ENCODE measurements at regions not wholly inside any gene's neighbourhood (a gene's known extent, or its start where the extent isn't known, plus 50 kb on each side); places are given as distances from the start of the nearest gene placed in this dataset.

DNA sequence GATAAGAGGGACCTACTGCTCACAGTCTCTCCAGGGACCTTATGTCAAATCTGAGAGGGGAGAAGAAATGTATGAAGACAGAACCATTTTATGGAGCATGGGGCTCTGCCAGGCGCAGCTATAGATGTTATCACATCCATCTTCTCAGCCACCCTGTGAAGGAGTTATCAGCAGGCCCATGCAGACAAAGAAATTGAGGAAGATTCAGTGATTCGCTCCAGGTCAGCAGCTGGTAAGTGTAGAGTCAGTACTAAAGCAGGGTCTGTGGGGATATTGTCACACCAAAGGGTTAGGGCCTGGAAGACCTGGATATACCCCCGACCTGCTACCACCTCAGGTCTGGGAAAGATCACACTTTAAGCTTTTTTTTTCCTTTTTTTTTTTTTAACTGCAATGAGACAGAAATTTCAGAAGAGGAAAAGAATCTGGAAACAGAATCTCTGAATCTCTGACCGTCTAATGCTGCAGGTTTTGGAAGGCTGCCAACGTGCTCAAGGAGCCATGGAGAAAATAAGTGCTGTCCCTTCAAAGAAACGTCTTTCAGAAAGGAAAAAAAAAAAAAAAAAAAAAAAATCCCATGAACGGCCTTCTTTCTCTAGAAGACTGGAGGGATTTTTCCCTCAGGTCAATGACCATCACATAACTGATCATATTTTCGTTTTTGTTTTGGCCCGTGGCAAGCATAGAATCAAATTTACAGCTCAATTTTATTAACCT is 73.3 kb upstream of the PLEKHG7 start (continued):
- TF ChIP-seq USF2 (IDR thresholded peaks at IDR 0.05; ENCODE audit: borderline replicate concordance, low read depth, low read length): no peak
- no peak for TF ChIP-seq MYC (IDR thresholded peaks at IDR 0.05; ENCODE audit: insufficient read depth, insufficient read length, insufficient replicate concordance, low read length, severe bottlenecking)
- TF ChIP-seq ZNF217 (IDR thresholded peaks at IDR 0.05): no peak
- TF ChIP-seq GATAD2B (conservative IDR thresholded peaks at IDR 0.05; ENCODE audit: low read depth): no peak
- no peak for TF ChIP-seq CHD2 (IDR thresholded peaks at IDR 0.05; ENCODE audit: borderline replicate concordance, low read depth, low read length)
- TF ChIP-seq IRF4 (IDR thresholded peaks at IDR 0.05; ENCODE audit: low read depth, low read length): no peak
- TF ChIP-seq MTA2 (IDR thresholded peaks at IDR 0.05; ENCODE audit: low read depth): no peak
- TF ChIP-seq CREM (IDR thresholded peaks at IDR 0.05; ENCODE audit: low read depth): no peak
- TF ChIP-seq ZBTB40 (IDR thresholded peaks at IDR 0.05; ENCODE audit: borderline replicate concordance): no peak
- no peak for TF ChIP-seq SREBF2 (IDR thresholded peaks at IDR 0.05; ENCODE audit: low read length)

Data from GM12878 (cell line).